Panc1 (cell line): ENCODE measurements at regions not wholly inside any gene's neighbourhood (a gene's known extent, or its start where the extent isn't known, plus 50 kb on each side); places are given as distances from the start of the nearest gene placed in this dataset.

Experiments
- POLR2AphosphoS5 ChIP-seq: IDR thresholded peaks from 2 replicates; pipeline ENCODE4 v1.6.1; 2012; ENCODE audit warnings: mild to moderate bottlenecking, low read depth, low read length, moderate library complexity
- TF ChIP-seq, protein P1 (sequence below): fragments of 450-650 bp; IDR thresholded peaks from 2 replicates; pipeline ENCODE4 v1.5.1; 2017; ENCODE audit warnings: mild to moderate bottlenecking
- TF ChIP-seq, protein P2 (sequence below), 2 experiments: IDR thresholded peaks; 2 replicates each; pipeline ENCODE4 v1.6.1; 2011 to 2012; ENCODE audit warnings: low read depth in 2 of 2, control low read depth in 1 of 2, low read length in 1 of 2, mild to moderate bottlenecking in 1 of 2, moderate library complexity in 1 of 2; ENCODE audit not compliant: insufficient read depth in 1 of 2

DNA sequence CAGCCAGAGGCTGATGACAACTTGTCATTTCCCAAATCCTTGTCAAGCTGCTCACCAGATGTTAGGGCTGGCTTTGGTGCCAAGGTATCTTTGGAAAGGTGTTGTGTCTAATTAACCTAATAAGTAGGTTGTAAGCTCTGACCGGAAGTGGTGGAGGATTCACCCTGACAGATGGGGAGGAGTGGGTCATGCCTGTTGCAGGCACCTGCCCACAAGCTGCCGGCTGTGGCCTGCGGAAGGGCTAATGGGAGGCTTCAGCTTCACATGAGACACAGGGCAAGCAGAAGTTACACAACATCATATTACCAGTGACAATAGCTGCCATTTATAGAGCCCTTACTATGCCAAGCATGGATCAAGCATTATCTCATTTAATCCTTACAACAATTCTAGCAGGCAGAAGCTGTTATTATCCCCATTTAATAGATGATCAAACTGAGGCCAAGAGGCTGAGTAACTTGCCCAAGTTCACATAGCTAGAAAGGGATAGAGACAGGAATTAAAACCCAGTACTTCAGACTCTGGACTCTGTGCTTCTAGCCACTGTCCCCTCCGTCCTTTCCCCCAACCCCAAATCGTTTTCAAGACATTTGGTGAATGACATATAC is 63.1 kb upstream of the DUSP5 start:
- TF ChIP-seq POLR2AphosphoS5: no peak
- TF ChIP-seq, protein P1, sequence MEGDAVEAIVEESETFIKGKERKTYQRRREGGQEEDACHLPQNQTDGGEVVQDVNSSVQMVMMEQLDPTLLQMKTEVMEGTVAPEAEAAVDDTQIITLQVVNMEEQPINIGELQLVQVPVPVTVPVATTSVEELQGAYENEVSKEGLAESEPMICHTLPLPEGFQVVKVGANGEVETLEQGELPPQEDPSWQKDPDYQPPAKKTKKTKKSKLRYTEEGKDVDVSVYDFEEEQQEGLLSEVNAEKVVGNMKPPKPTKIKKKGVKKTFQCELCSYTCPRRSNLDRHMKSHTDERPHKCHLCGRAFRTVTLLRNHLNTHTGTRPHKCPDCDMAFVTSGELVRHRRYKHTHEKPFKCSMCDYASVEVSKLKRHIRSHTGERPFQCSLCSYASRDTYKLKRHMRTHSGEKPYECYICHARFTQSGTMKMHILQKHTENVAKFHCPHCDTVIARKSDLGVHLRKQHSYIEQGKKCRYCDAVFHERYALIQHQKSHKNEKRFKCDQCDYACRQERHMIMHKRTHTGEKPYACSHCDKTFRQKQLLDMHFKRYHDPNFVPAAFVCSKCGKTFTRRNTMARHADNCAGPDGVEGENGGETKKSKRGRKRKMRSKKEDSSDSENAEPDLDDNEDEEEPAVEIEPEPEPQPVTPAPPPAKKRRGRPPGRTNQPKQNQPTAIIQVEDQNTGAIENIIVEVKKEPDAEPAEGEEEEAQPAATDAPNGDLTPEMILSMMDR: no peak
- TF ChIP-seq, protein P2, sequence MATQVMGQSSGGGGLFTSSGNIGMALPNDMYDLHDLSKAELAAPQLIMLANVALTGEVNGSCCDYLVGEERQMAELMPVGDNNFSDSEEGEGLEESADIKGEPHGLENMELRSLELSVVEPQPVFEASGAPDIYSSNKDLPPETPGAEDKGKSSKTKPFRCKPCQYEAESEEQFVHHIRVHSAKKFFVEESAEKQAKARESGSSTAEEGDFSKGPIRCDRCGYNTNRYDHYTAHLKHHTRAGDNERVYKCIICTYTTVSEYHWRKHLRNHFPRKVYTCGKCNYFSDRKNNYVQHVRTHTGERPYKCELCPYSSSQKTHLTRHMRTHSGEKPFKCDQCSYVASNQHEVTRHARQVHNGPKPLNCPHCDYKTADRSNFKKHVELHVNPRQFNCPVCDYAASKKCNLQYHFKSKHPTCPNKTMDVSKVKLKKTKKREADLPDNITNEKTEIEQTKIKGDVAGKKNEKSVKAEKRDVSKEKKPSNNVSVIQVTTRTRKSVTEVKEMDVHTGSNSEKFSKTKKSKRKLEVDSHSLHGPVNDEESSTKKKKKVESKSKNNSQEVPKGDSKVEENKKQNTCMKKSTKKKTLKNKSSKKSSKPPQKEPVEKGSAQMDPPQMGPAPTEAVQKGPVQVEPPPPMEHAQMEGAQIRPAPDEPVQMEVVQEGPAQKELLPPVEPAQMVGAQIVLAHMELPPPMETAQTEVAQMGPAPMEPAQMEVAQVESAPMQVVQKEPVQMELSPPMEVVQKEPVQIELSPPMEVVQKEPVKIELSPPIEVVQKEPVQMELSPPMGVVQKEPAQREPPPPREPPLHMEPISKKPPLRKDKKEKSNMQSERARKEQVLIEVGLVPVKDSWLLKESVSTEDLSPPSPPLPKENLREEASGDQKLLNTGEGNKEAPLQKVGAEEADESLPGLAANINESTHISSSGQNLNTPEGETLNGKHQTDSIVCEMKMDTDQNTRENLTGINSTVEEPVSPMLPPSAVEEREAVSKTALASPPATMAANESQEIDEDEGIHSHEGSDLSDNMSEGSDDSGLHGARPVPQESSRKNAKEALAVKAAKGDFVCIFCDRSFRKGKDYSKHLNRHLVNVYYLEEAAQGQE (IDR thresholded peaks at IDR 0.05; ENCODE audit: insufficient read depth in 1 of 2, low read depth in 2 of 2, low read length in 1 of 2): no peak
